Suprapubic skin (tissue), 4 donors: ENCODE measurements at regions not wholly inside any gene's neighbourhood (a gene's known extent, or its start where the extent isn't known, plus 50 kb on each side); places are given as distances from the start of the nearest gene placed in this dataset.

Experiments
- DNase-seq, 2 donors: peaks; one replicate each; pipeline ENCODE4 v3.0.0-alpha.2; 2019; ENCODE audit warnings: low spot score in 2 of 2
- H3K27ac ChIP-seq: fragments of 200-600 bp; sonication (generic); one replicate; pipeline ENCODE4 v1.5.1; 2019
- H3K27me3 ChIP-seq: fragments of 200-600 bp; sonication (generic); one replicate; pipeline ENCODE4 v1.5.1; 2019
- H3K36me3 ChIP-seq: fragments of 200-600 bp; sonication (generic); one replicate; pipeline ENCODE4 v1.5.1; 2019
- H3K4me1 ChIP-seq: fragments of 200-600 bp; sonication (generic); one replicate; pipeline ENCODE4 v1.5.1; 2019
- H3K4me3 ChIP-seq: fragments of 200-600 bp; sonication (generic); one replicate; pipeline ENCODE4 v1.5.1; 2019; ENCODE audit warnings: mild to moderate bottlenecking
- H3K9me3 ChIP-seq: fragments of 200-600 bp; sonication (generic); one replicate; pipeline ENCODE4 v1.5.1; 2019
- EP300 ChIP-seq: sonication (generic); formaldehyde crosslinking; IDR thresholded peaks from one replicate; pipeline ENCODE4 v1.6.1; 2017; ENCODE audit warnings: antibody characterized with exemption
- POLR2A ChIP-seq, 2 donors: fragments of 450-650 bp; IDR thresholded peaks; one replicate each; pipeline ENCODE4 v1.6.1; 2017; ENCODE audit warnings: antibody characterized with exemption in 2 of 2, mild to moderate bottlenecking in 2 of 2, moderate library complexity in 2 of 2
- POLR2AphosphoS5 ChIP-seq, 3 donors: sonication (generic); formaldehyde crosslinking; IDR thresholded peaks; one replicate each; pipeline ENCODE4 v1.6.1; 2017; ENCODE audit warnings: antibody characterized with exemption in 3 of 3
- WGBS: methylation state at CpG from one replicate; pipeline ENCODE4 v1.1.5; 2018; 5-methylcytosine and 5-hydroxymethylcytosine counted together
- TF ChIP-seq, protein P1 (sequence below), 2 donors: fragments of 200-600 bp in 1 of 2; fragments of 450-650 bp in 1 of 2; sonication (generic) in 1 of 2; IDR thresholded peaks; one replicate each; pipeline ENCODE4 v1.5.1; 2016 to 2019; ENCODE audit warnings: antibody characterized with exemption in 2 of 2, mild to moderate bottlenecking in 1 of 2, moderate library complexity in 1 of 2

- Histone ChIP-seq H3K9me3 (no peaks in the 10 kb centered on the region), H3K36me3 (no peaks in the 10 kb centered on the region), H3K4me1 (peaks cover 29% of the 10 kb centered on the region), H3K27me3 (no peaks in the 10 kb centered on the region), H3K4me3 (no peak overlapping the region), H3K27ac (no peak overlapping the region)
- TF ChIP-seq EP300 (no peak), POLR2A (IDR thresholded peaks at IDR 0.05) (no peak), POLR2AphosphoS5 (IDR thresholded peaks at IDR 0.05) (no peak)
- TF ChIP-seq, protein P1, sequence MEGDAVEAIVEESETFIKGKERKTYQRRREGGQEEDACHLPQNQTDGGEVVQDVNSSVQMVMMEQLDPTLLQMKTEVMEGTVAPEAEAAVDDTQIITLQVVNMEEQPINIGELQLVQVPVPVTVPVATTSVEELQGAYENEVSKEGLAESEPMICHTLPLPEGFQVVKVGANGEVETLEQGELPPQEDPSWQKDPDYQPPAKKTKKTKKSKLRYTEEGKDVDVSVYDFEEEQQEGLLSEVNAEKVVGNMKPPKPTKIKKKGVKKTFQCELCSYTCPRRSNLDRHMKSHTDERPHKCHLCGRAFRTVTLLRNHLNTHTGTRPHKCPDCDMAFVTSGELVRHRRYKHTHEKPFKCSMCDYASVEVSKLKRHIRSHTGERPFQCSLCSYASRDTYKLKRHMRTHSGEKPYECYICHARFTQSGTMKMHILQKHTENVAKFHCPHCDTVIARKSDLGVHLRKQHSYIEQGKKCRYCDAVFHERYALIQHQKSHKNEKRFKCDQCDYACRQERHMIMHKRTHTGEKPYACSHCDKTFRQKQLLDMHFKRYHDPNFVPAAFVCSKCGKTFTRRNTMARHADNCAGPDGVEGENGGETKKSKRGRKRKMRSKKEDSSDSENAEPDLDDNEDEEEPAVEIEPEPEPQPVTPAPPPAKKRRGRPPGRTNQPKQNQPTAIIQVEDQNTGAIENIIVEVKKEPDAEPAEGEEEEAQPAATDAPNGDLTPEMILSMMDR (IDR thresholded peaks at IDR 0.05), result no peak
- no peak for DNase-seq
These were observed 101.9 kb upstream of the NR3C1 start for GRCh38 chr5:143505354-143505753.

- no peaks in the 10 kb centered on the region for H3K27me3 ChIP-seq
- no peaks in the 10 kb centered on the region for H3K36me3 ChIP-seq
- peaks cover 17% of the 10 kb centered on the region for H3K4me1 ChIP-seq
- TF ChIP-seq POLR2A (IDR thresholded peaks at IDR 0.05) (no peak), POLR2AphosphoS5 (IDR thresholded peaks at IDR 0.05) (no peak), EP300 (no peak)
- TF ChIP-seq, protein P1 (IDR thresholded peaks at IDR 0.05), result no peak
- 59% methylated on average over 7 of the region's 7 CpGs for WGBS
- H3K27ac ChIP-seq, result no peak overlapping the region
- no peaks in the 10 kb centered on the region for H3K9me3 ChIP-seq
- no peak for DNase-seq
- no peak overlapping the region for H3K4me3 ChIP-seq
These were observed 98.0 kb upstream of the NR3C1 start for GRCh38 chr5:143501310-143502044.

- Histone ChIP-seq H3K36me3 (no peaks in the 10 kb centered on the region), H3K4me1 (peaks cover 33% of the 10 kb centered on the region), H3K27me3 (no peaks in the 10 kb centered on the region), H3K4me3 (no peak overlapping the region), H3K9me3 (no peaks in the 10 kb centered on the region), H3K27ac (no peak overlapping the region)
- no peak for DNase-seq
- WGBS, result 63% methylated on average over 2 of the region's 2 CpGs
- no peak for TF ChIP-seq POLR2AphosphoS5 (IDR thresholded peaks at IDR 0.05)
- no peak for TF ChIP-seq POLR2A (IDR thresholded peaks at IDR 0.05)
These were observed 96.1 kb upstream of the NR3C1 start for GRCh38 chr5:143499480-143500114.

- Histone ChIP-seq H3K4me3 (no peak overlapping the region), H3K27me3 (no peaks in the 10 kb centered on the region), H3K4me1 (peaks cover 41% of the 10 kb centered on the region), H3K27ac (no peak overlapping the region), H3K9me3 (no peaks in the 10 kb centered on the region), H3K36me3 (no peaks in the 10 kb centered on the region)
- TF ChIP-seq POLR2AphosphoS5 (IDR thresholded peaks at IDR 0.05) (no peak), EP300 (no peak), POLR2A (IDR thresholded peaks at IDR 0.05) (no peak)
- TF ChIP-seq, protein P1 (IDR thresholded peaks at IDR 0.05), result no peak
- no peak for DNase-seq
These were observed 95.3 kb upstream of the NR3C1 start for GRCh38 chr5:143498821-143499220.

GRCh38 chr5:143497749-143498148 is 94.3 kb upstream of the NR3C1 start:
- Histone ChIP-seq H3K4me3 (no peak overlapping the region), H3K36me3 (no peaks in the 10 kb centered on the region), H3K27ac (no peak overlapping the region), H3K9me3 (no peaks in the 10 kb centered on the region), H3K27me3 (no peaks in the 10 kb centered on the region), H3K4me1 (peaks cover 44% of the 10 kb centered on the region)
- TF ChIP-seq POLR2A (IDR thresholded peaks at IDR 0.05) (no peak), POLR2AphosphoS5 (IDR thresholded peaks at IDR 0.05) (no peak), EP300 (no peak)
- TF ChIP-seq, protein P1 (IDR thresholded peaks at IDR 0.05), result no peak
- no peak for DNase-seq
